DOHH2 (cell line): ENCODE measurements at regions not wholly inside any gene's neighbourhood (a gene's known extent, or its start where the extent isn't known, plus 50 kb on each side); places are given as distances from the start of the nearest gene placed in this dataset.

Source experiments
- EZH2phosphoT487 ChIP-seq: fragments of 200-600 bp; sonication (generic); IDR thresholded peaks from 2 replicates; pipeline ENCODE4 v1.6.1; 2017; ENCODE audit warnings: borderline replicate concordance, mild to moderate bottlenecking, antibody characterized with exemption, low read length, moderate library complexity, mixed read lengths
- TF ChIP-seq, protein P1 (sequence below): fragments of 200-600 bp; sonication (generic); IDR thresholded peaks from one replicate; pipeline ENCODE4 v1.5.1; 2014; ENCODE audit warnings: antibody characterized with exemption, mild to moderate bottlenecking, low read depth, low read length; ENCODE audit not compliant: poor library complexity, severe bottlenecking

DNA sequence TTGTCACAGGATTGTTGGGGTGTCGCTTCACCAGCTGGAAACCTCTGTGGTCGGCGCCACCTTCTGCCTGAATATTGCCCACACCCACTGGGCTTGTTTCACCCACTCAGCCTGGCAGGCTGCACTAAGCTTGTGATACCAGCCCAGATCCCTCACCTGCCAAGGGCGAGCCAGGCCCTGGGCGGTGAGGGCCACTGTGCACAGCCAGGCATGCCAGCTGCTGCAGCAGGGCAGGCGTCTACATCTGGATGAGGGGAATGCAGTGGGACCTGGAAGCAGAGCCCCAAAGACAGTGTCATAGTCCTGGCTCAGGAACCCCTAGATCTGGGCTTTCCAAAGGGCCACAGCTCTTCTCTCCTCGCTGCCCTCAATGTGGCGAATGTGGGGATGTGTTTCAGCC lies 1307.5 kb downstream of the GRIK2 start:
- TF ChIP-seq, protein P1, sequence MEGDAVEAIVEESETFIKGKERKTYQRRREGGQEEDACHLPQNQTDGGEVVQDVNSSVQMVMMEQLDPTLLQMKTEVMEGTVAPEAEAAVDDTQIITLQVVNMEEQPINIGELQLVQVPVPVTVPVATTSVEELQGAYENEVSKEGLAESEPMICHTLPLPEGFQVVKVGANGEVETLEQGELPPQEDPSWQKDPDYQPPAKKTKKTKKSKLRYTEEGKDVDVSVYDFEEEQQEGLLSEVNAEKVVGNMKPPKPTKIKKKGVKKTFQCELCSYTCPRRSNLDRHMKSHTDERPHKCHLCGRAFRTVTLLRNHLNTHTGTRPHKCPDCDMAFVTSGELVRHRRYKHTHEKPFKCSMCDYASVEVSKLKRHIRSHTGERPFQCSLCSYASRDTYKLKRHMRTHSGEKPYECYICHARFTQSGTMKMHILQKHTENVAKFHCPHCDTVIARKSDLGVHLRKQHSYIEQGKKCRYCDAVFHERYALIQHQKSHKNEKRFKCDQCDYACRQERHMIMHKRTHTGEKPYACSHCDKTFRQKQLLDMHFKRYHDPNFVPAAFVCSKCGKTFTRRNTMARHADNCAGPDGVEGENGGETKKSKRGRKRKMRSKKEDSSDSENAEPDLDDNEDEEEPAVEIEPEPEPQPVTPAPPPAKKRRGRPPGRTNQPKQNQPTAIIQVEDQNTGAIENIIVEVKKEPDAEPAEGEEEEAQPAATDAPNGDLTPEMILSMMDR: no peak
- no peak for TF ChIP-seq EZH2phosphoT487
